HG02943 (cell line): ENCODE measurements at regions not wholly inside any gene's neighbourhood (a gene's known extent, or its start where the extent isn't known, plus 50 kb on each side); places are given as distances from the start of the nearest gene placed in this dataset.
"Not testable (repeated sequence)": the region's sequence is repeated elsewhere in the genome, so short reads cannot be mapped to it uniquely, and the experiment has no call there.

ENCODE experiments used
- ATAC-seq: cut with Tn5 transposase; IDR thresholded peaks from one replicate; pipeline ENCODE4 v1.9.1; 2021; ENCODE audit warnings: mild to moderate bottlenecking, low read depth, moderate library complexity; ENCODE audit not compliant: unreplicated experiment

DNA sequence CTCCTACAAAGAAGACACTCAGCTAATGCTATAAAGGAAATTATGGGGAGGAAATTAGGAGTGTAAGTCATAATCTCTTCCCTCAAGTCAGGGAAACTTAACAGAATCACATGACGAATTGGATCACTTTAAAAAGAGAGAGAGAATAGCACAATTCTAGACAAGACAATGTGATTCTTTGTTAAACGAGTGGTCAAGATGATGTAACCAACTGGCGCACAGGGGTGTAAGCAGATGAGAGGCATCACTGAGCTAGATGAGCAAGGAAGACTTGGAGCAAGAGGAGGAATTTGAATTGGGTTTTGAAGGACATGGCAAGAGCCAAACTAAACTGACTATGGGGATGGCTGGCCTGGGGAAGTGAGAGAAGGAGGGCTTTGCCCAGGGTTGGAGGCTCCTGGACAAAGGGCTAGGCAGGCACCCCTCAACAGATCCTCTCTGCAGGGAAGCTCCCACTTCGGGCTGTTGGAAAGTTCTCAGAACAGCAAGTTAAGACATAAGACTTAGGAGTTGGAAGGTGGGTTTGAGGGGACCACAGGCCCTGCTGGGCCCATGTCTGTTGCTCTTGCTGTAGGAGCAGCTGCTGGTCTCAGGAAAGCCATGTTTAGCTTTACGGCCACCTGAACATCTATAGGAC, 123.9 kb upstream of the GRIK3 start:
- ATAC-seq: no peak

DNA sequence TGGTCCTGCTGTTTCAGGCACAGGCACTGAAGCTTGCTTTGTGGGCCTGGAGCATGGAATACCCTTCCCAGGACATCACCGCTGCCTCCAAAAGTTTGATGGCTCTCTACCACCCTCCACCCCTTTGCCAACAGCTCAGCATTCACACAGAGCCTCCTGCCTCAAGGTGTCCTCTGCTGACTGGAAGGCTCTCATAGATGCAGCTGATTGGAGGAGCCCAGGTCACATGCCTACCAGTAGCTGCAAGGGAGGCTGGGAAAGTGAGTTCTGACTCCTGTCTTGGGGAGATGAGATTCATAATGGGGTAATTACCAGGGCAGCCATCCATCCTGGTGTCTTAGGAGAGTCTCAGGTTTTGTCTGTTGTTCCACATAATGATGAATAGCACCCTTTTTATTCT, 124.8 kb upstream of the GRIK3 start:
- ATAC-seq: no peak

DNA sequence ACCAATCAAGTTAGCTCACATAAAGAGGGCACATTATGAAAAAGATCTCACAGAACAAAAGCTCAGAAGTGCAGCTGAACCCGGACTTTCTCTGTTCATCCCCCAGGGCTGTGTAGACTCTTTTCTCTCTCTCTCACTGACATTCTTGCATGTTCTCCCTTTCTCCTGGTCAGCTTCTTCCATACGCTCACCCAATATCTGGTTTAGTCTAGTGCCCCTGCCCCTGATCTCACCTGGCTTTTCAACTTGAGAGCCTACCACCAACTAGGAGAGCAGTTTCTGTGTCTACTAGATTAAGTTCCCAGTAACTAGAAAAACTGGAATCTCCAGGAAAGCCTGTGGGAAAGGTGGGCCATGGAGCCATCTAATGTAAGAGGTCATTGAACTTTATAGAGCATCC, 126.9 kb upstream of the GRIK3 start:
- no peak for ATAC-seq

DNA sequence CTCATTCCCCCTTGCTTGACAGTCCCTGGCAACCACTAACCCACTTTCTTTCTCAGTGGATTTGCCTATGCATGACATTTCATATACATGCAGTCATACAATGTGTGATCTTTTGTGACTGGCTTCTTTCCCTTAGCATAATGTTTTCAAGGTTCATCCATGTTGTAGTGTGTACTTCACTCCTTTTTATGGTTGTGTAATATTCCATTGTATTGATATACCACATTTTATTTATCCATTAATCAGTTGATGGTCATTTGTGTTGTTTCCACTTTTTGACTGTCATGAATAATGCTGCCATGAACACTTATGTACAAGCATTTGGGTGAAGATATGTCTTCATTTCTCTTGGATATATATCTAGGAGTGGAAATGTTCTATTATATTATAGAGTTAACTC, 127.7 kb upstream of the GRIK3 start:
- no peak for ATAC-seq

DNA sequence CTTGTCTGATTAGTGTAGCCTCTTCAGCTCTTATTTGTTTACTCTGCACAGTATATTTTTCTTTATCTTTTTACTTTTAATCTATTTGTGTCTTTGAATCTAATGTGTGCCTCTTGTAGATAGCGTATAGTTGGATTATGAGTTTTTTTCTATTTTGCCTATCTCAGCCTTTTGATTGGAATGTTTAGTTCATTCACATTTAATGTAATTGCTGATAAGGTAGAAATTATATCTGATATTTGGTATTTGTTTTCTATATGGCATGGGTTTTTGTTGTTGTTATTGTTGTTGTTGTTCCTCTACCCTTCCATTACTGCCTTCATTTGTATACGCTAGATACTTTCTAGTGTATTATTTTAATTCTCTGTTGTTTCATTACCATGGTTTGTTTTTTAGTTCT, 131.7 kb upstream of the GRIK3 start:
- no peak for ATAC-seq

DNA sequence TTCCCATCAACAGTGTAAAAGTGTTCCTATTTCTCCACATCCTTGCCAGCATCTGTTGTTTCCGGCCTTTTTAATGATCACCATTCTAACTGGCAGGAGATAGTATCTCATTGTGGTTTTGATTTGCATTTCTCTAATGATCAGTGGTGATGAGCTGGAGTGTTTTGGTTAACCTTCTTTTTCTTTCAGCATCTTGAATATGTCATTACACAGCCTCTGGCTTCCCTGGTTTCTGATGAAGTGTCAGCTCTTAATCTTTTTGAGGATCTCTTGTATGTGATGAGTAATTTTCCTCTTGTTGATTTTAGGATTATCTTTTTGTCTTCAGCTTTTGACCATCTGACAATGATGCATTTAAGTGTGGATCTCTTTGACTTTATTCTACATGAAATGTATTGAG, 133.2 kb upstream of the GRIK3 start:
- ATAC-seq: no peak

DNA sequence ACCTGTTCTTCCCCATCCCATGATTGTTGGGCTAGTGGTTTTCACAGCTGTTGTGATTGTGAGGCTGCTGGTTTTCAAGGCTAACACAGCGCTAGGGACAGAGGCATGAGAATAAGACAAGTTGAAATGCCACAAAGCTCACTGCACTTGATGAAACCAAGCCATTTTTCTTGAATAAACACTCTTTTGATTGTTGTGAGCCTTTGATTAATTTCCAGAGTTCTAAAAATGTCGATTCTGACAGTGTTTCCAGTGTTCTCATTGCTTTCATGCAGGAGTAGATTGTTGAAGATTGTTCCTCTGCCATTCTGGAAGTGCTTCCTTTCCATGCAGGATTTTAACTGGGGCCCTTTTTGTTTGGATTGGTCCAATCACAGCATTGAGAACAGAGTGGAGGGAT, 134.9 kb upstream of the GRIK3 start:
- no peak for ATAC-seq

DNA sequence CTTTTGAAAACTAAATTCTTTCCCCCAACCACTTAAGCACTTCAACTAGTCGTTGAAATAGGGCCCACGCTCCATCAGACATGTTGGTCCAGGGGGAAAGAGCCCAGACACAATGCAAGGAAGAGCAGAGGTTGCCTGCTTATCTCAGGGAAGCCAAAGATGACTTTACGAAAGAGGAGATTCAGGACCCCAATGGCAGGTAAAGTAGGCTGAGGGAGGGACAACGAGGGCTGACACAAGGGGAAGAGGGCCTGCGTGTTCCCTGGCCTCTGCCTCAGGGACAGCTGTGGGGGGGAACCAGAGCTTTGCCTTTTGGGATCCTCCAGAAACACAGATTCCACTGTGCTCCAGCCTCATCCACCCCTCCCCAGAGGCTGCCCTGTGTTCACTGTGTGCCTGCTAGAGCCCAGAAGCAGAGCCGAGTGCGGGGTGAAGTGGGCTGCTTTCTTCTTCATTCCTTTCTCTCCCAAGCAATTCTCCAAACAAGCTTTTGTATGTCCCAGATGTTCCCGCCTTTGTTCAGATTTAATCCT, 135.5 kb upstream of the GRIK3 start:
- no peak for ATAC-seq

DNA sequence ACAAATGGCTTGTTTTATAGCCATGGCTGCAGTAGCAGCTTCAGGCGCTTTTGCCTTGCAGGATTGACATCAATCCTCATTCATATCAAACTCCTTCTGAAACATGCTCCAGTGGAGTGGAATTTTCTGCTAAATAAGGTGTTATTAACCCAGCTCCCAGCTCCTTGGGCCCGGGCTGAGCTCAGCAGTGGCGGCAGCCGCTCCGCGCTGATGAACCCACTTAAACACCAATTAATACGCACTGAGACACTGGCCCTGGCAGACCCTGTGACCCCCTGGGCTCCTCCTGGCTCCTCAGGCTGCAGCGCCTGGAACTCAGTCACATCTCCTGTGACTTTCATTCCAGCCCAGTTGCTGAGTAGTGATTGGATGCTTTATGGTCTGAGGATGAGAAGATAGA, 137.4 kb upstream of the GRIK3 start:
- no peak for ATAC-seq

DNA sequence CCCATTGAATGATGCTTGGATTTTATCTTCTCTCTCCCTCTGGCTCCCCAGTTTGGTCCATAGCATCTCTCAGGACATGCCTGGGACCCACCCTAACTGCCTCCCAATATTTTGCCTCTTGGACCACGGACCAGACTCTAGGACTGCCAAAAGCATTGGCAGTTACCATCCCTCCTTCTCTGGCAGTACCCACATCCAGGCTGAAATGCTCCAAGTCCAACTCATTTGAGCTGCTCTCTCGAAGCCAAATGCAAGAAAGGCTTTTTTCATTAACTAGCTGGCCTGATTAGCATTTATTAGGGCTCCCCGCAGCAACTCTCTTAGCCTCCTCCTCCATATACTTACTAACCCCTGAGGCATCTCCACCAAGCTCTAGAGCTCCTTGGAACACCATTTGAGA, 140.0 kb upstream of the GRIK3 start:
- no peak for ATAC-seq

DNA sequence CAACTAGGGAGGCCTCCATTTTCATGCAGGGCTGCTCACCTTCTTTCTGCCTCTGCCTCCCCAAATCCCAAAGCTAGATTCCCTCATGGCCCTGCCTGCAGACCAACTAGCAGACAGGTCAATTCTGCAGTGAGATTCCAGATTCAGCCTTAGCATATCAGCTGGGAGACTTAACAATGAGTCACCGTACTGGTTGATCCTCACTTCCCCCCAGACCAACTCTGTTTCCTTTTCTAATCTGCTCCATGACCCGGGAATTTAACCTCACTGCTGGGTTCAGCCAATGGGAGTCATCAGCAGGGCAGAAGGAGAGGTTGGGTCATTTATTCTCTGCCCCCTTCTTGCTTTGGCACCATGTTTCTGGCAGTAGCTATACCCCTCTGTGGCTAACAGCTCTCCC, 140.6 kb upstream of the GRIK3 start:
- ATAC-seq: no peak

DNA sequence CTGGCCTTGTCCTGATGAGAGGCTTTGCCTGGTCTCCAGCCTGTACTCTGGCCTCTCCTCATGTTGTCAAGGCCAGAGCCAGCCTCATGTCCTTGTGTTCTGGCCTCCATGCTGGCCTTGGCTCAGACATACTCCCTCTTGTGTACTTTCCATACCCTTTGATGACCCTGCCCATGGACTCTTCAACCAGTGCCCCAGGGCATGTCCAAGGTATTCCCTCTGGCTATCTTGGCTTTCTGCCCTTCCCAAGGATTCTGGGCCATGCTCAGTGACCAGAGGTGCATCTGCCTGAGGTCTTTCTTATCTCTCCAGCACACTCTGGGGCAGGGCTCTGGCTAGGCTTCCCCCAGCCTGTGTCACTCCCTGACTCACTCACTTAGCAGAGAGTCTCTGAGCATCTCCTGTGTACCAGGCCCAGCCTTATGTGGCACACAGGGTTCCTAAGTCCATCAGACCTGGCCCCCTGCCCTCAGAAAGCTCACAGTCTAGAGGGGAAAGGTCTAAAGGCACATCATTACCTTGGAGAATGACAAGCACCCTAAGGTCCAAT, 141.4 kb upstream of the GRIK3 start:
- no peak for ATAC-seq

DNA sequence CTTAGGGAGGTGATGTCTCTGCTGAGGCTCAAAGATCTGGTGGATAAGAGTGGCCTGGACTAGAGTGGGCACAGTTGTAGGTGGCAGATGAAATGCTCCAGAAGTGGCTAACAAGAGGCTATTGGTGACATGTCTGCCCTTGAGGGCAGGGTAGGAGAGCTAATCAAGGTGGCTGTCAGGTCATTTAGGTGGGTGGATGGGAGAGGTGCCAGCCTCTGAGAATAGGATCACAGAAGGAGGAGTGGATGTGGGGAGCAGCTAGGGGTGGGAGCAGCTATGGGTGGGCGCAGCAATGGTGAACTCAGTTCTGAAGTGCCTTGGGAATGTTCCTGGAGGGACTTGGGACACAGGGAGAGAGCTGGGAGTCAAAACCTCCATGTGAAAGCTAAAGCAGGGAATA, 142.0 kb upstream of the GRIK3 start:
- ATAC-seq: no peak

DNA sequence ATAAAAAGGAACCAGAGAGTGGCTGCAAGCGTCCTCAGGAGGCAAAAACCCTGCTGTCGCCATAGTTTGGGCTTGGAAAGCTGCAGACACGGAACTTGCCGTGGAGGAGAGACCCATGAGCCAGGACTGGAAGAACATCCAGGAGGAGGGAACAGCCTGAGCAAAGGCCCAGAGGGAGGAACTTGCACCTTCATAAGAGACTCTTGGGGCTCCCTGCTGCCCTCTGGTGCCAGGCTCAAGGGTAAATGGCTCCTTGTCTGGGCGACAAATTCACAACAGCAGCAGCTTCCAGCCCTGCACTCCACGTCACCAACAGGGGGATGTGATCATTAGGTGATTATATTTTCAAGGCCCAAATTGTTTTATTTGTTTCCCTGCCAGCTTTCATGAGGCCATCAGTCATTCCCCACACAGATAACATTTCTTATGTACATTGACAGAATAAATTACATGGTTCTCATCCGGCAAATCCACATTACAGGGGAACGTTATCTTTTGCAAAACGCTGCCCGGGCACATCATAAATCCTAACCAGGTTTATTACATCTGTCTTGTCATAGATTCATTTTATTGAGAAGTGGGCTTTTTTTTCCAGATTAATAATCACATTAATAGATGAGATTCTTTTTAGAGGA, 143.0 kb upstream of the GRIK3 start:
- no peak for ATAC-seq

DNA sequence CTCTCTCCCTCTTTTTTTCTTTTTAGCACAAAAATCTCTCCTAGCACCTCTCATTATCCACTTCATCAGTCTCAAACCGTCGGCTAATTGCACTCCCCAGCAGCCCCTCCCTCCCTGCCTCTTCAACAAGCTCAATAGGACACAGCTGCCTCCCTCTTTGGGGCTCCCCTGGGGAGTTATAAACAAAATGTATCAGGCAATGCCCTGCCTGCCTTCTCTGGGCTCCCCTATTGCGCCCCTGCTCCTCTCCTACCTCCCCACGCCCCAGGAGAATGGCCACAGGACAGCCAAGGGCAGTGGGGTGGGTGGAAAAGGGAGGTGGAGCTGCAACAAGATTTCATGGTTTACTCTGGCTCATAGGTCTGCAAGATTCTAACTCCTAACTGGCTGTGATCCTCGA, 147.1 kb upstream of the GRIK3 start:
- ATAC-seq: no peak

DNA sequence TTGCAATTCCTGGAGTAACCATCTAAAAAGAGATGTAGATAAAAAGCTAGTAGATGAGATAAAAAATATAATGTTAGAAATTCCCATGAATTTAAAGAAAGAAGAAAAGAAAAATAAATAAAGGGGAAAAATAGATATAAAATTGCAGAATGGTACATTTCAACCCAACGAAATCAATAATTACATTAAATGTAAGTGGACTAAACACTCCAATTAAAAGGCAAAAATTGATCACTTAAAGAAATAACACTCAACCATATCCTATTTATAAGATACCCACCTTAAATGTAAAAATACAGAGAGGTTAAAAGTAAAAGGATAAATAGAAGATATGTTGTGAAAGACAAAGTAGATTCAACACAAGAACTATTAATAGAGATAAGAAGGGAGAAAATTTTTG, 150.5 kb upstream of the GRIK3 start:
- ATAC-seq: no peak

DNA sequence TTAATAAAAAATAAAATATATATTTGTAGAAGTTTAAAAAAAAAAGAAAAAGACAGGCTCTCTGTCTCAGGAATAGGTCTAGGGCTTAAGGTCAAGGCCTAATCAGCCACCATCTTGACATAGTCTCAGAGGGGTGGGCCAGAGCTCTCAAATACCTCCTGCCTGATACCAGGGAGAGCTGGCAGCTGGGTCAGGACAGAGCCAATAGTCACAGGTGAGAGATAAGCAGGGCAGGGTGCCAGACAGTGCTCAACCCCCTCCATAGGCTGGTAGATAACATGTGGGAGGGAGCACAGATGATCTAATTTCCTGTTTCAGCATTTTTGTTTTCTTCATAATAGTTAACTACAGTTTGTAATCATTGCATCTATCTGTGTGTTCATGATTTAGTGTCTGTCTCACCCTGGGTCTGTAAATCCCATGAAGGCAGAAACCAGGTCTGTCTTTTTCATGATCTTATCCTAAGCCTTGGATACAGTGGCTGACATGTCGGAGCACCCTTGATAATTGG, 152.0 kb upstream of the GRIK3 start:
- ATAC-seq: no peak

DNA sequence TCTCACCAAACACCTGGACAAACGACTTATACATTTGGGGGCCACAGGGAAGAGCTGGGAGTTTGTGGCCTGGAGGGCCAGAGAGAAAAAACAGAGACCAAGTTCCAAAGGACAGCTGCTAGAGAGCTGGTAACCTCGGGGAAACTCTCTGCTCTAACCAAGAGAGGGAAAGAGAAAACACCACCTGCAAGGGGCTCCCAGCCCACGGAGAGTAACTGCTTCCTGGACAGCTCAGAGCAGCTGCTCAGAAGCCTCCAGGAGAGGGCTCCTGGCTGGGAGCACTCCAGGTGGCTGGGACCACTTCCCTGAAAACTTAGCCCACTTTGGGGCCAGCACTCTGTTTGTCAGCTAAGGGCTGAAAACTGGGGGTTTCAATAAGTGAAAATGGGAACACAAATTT, 154.8 kb upstream of the GRIK3 start:
- no peak for ATAC-seq

DNA sequence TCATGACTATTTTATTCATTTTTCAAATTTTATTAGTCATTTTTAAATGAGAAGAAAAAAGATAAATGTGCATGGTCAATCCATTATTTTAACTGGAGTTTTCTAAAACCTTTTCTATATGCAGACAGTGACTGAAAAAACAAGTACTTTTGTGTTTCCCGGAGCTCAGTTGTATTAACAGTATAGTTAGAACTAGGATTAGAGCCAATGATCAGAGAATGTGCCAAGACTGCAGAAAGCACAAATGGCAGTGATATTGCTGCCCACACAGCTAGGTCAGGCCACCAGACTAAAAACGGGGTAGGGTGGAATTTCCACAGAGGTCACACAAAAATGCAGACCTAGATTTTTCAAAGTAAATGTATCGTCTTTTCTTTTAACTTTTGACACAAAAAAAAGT, 163.1 kb upstream of the GRIK3 start:
- ATAC-seq: no peak

DNA sequence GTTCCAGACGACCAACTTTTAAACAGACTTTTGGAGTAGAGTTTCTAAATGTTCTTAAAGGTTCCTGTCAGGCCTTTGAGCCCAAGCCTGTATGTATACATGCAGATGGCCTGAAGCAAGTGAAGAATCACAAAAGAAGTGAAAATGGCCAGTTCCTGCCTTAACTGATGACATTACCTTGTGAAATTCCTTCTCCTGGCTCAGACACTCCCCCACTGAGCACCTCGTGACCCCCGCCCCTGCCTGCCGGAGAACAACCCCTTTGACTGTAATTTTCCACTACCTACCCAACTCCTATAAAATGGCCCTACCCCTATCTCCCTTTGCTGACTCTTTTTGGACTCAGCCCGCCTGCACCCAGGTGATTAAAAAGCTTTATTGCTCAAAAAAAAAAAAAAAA, 180.0 kb upstream of the GRIK3 start:
- ATAC-seq: not testable (repeated sequence)

DNA sequence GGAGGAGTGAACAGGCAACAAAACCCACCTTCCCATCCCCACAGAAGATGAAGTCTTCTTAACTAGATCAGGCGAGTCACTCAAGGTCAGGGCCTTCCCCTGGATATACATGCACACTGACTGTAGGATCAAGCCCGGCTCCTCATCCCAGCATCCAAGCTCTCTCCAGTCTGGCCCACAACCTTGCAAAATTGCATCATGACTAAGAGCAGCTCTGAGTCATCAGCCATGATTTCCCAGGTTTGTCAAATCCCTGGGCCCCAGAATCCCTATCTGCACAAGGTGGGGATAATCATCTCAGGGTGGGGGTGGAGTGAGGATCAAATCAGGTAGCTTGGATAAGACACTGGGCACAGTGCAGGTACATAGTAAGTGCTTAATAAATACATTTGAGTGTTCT, 199.3 kb upstream of the GRIK3 start:
- ATAC-seq: no peak

DNA sequence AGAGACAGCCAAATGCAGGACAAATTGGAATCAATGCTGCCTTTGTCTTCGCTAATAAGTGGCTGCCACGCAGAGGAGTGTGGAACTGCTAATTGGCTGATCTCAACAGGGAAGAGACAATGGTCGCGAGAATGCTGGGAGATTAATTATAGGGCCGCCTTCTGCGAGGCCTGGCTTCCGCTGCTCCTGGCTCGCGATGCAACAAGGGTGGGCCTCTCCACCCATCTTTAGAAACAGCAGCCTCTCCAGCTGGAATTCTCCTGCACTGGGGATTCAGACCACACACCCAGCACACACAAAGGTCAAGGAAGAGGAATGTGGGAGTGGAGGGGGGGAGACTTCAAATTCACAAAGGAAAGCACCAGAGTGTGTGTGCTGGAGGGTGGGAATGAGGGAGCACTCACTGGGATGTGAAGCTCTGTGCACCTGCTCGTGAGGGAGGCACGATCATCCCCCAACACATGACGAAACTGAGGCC, 200.7 kb upstream of the GRIK3 start:
- no peak for ATAC-seq
